Mesothelial cell of epicardium (in vitro differentiated cells): ENCODE measurements at regions not wholly inside any gene's neighbourhood (a gene's known extent, or its start where the extent isn't known, plus 50 kb on each side); places are given as distances from the start of the nearest gene placed in this dataset.

Source experiments
- DNase-seq, 2 experiments: peaks; one replicate each; pipeline ENCODE4 v3.0.0; 2021; ENCODE audit warnings: low spot score in 2 of 2; ENCODE audit not compliant: unreplicated experiment in 2 of 2
- H3K27ac Mint-ChIP-seq: 2 replicates; pipeline ENCODE4 v1.8.0; 2021; ENCODE audit warnings: mixed read lengths
- H3K27me3 Mint-ChIP-seq: 2 replicates; pipeline ENCODE4 v1.8.0; 2021; ENCODE audit warnings: low read depth, mixed read lengths
- H3K36me3 Mint-ChIP-seq: 2 replicates; pipeline ENCODE4 v1.8.0; 2021; ENCODE audit warnings: mixed read lengths
- H3K4me1 Mint-ChIP-seq: 2 replicates; pipeline ENCODE4 v1.8.0; 2021; ENCODE audit warnings: mixed read lengths
- H3K4me3 Mint-ChIP-seq: 2 replicates; pipeline ENCODE4 v1.8.0; 2021; ENCODE audit warnings: mild to moderate bottlenecking, moderate library complexity, mixed read lengths
- H3K9me3 Mint-ChIP-seq: 2 replicates; pipeline ENCODE4 v1.8.0; 2021; ENCODE audit warnings: mixed read lengths
- TF ChIP-seq, protein P1 (sequence below): fragments of 200-600 bp; sonication (generic); IDR thresholded peaks from one replicate; pipeline ENCODE4 v1.5.0; 2021; ENCODE audit warnings: antibody characterized with exemption; ENCODE audit not compliant: unreplicated experiment

DNA sequence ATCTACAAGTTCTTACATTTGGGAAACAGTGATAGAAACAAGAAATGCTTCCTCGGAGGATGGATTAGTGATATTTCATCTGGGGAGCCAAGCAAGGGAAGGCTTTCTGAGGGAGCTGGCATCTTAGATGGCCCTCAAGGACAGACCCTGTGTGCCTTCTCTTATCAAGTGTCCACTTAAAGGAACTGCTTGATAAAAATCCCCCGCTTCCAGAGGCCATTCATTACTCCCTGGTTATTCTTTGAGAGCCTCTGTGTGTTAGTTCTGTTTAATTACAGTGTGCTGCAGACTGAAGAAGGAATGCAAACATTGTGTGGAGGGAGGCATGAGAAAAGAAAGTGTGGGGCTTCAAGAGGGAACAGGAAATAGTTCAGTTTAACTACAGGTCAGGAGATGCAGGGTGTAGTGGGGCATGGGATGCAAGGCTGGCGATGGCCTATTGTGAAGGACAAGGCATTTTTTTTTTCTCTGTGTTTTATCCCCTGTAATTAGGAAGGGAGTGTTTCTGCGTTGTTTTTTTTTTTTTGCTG is 145.4 kb downstream of the SNX10 start:
- H3K9me3 Mint-ChIP-seq: peaks cover 8% of the 10 kb centered on the region
- H3K27me3 Mint-ChIP-seq: no peaks in the 10 kb centered on the region
- peaks cover 83% of the 10 kb centered on the region for H3K4me1 Mint-ChIP-seq
- H3K36me3 Mint-ChIP-seq: peaks cover 7% of the 10 kb centered on the region
- TF ChIP-seq, protein P1, sequence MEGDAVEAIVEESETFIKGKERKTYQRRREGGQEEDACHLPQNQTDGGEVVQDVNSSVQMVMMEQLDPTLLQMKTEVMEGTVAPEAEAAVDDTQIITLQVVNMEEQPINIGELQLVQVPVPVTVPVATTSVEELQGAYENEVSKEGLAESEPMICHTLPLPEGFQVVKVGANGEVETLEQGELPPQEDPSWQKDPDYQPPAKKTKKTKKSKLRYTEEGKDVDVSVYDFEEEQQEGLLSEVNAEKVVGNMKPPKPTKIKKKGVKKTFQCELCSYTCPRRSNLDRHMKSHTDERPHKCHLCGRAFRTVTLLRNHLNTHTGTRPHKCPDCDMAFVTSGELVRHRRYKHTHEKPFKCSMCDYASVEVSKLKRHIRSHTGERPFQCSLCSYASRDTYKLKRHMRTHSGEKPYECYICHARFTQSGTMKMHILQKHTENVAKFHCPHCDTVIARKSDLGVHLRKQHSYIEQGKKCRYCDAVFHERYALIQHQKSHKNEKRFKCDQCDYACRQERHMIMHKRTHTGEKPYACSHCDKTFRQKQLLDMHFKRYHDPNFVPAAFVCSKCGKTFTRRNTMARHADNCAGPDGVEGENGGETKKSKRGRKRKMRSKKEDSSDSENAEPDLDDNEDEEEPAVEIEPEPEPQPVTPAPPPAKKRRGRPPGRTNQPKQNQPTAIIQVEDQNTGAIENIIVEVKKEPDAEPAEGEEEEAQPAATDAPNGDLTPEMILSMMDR: no peak
- H3K27ac Mint-ChIP-seq: peak overlapping the region; percentile 90
- DNase-seq: no peak
- peak overlapping the region; percentile 4 for H3K4me3 Mint-ChIP-seq

DNA sequence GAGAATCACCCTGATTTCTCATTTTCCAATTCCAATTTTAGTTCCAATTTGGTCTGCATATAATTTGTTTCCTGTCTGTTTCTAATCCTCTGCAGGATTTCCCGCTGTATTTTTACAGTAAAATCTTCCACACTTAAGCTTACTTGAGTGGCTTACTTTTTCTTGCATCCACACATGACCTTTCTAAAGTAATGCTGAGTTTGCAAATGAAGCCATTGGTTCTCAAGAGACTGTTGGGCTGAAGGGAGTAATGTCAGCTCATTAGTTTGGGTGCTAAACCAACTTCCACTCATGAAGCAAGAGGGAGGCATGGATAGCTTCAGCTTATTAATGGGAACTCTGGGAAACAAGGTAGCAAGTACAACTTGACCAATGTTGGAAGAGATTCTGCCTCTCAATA is 146.4 kb downstream of the SNX10 start:
- no peaks in the 10 kb centered on the region for H3K27me3 Mint-ChIP-seq
- TF ChIP-seq, protein P1: no peak
- DNase-seq: no peak
- peak overlapping the region; percentile 90 for H3K27ac Mint-ChIP-seq
- H3K9me3 Mint-ChIP-seq: peaks cover 8% of the 10 kb centered on the region
- H3K36me3 Mint-ChIP-seq: peaks cover 7% of the 10 kb centered on the region
- no peak overlapping the region for H3K4me3 Mint-ChIP-seq
- H3K4me1 Mint-ChIP-seq: peaks cover 88% of the 10 kb centered on the region

DNA sequence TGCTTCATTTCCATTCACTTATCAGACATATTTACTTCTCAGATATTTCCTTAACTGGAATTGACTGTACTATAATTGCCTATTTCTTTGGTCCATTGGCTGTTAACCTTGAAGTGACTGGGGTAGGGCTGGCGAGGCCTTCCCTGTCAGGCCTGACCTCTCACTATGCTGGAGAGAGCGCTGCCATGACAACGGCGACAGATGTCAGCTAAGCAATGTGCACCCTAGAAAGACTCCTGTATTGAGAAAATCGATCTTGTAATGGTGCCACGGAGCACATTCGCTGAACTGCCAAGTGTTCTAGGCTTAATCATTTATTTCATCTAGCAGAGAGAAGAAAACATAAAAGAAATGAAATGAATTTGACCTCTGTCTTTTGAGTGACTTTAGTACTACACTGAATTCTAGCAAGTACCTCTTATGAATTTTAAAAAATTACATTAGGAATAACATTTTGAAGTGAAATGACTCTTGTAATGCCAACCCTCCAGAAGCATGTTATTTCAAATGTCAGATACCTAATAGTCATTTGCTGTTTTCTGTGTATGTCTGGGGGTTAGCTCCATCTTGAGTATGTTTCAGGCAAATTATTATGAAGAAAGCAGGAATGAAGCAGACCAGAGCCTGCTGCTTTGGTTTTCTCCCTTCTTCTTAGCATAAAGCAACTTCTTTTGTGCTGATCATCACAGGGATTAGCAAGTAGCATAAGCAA is 148.0 kb downstream of the SNX10 start:
- DNase-seq: no peak
- TF ChIP-seq, protein P1: no peak
- peak overlapping the region; percentile 97 for H3K27ac Mint-ChIP-seq
- no peak overlapping the region for H3K4me3 Mint-ChIP-seq
- peaks cover 3% of the 10 kb centered on the region for H3K9me3 Mint-ChIP-seq
- no peaks in the 10 kb centered on the region for H3K27me3 Mint-ChIP-seq
- H3K4me1 Mint-ChIP-seq: peaks cover 87% of the 10 kb centered on the region
- H3K36me3 Mint-ChIP-seq: peaks cover 3% of the 10 kb centered on the region

DNA sequence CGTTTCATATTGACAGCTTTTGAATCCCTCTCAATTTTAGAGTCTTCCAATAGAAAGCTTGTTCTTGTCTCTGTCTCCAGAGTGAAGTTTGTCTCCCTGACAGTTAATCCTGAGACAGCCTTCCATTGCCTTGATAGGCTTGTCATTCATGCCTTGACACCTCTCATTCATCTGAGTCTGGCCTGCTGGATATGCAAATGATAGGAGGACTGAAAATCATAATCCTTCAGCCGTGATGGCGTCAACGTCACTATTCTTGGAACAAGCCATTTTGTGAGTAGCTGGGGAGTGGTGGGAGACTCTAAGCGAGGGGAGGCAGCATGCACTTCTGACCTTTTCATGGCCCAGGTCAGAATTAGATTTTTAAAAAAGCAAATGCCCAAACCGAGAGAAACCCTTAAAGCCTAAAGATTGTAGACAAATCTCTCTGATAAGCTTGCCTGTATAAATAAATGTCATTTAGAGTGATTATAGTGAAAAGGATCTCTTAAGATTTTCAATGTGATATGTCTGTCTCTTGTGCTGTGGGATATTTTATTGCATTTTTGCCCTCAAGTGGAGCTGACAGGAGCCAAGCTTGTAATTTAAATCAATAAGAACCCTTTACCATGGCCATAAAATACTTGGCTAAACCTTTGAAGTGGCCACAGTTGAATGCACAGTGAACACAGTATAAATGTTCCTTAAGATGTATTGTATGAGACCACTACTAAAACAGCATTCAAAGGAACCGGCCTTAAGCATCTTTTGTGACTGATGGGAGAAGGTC is 148.8 kb downstream of the SNX10 start:
- TF ChIP-seq, protein P1: no peak
- H3K9me3 Mint-ChIP-seq: no peaks in the 10 kb centered on the region
- H3K27me3 Mint-ChIP-seq: no peaks in the 10 kb centered on the region
- peaks cover 88% of the 10 kb centered on the region for H3K4me1 Mint-ChIP-seq
- no peaks in the 10 kb centered on the region for H3K36me3 Mint-ChIP-seq
- DNase-seq: no peak
- H3K27ac Mint-ChIP-seq: peak overlapping the region; percentile 97
- peak overlapping the region; percentile 30 for H3K4me3 Mint-ChIP-seq

DNA sequence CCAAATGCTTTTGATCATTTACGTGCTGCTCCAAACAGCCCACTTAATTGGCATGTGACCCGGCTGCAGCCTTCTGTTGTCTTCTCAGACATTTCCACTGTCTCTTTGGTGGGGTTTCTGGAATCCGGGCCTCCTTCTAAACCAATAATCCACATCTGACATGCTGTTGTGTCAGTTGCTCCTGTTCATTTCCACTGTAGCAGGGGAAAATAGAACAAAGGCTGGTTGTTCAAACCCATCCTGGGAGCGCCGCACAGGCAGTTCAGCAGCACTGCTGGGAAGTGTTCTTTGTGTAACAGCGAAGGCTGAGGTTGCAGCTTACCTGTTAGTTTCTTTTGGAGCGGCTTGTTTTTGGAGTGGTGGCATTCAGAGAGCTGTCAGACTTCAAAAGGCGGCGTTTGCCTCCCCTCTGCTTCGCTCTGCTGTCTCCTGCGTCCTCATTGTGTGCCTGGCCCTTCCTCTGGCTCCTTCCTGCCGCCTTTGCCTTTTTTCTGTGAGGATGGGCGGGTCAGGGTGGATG is 149.4 kb downstream of the SNX10 start:
- H3K36me3 Mint-ChIP-seq: no peaks in the 10 kb centered on the region
- peak overlapping the region; percentile 32 for H3K4me3 Mint-ChIP-seq
- TF ChIP-seq, protein P1: no peak
- DNase-seq: peak; percentile 32 to 59
- peaks cover 81% of the 10 kb centered on the region for H3K4me1 Mint-ChIP-seq
- H3K27me3 Mint-ChIP-seq: no peaks in the 10 kb centered on the region
- peak overlapping the region; percentile 97 for H3K27ac Mint-ChIP-seq
- no peaks in the 10 kb centered on the region for H3K9me3 Mint-ChIP-seq
